HG03565 (cell line): ENCODE measurements at regions not wholly inside any gene's neighbourhood (a gene's known extent, or its start where the extent isn't known, plus 50 kb on each side); places are given as distances from the start of the nearest gene placed in this dataset.

ENCODE experiments used
- ATAC-seq: cut with Tn5 transposase; IDR thresholded peaks from one replicate; pipeline ENCODE4 v1.9.1; 2021; ENCODE audit warnings: mild to moderate bottlenecking, moderate library complexity; ENCODE audit not compliant: unreplicated experiment

GRCh38 chr12:46437469-46437868 lies 64.9 kb upstream of the SLC38A2 start:
- ATAC-seq = no peak

DNA sequence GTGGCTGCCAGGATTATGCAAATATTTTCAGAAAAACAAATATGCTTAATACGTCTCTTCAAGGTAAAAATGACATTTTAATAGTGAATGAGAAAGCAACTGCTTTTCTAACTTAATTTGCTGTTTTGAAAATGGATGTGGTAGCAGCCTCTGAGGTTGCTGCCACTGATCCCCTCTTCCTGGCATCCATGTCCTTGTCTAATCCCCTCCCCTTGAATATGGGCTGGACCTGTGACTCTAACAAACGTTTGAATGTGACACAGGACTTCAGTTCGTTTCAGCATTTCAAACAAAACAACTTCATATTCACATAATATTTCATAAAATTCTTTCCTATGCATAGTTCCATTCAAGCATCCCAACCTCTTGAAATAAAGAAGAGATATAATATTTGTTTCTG lies 64.2 kb upstream of the SLC38A2 start:
- no peak for ATAC-seq

DNA sequence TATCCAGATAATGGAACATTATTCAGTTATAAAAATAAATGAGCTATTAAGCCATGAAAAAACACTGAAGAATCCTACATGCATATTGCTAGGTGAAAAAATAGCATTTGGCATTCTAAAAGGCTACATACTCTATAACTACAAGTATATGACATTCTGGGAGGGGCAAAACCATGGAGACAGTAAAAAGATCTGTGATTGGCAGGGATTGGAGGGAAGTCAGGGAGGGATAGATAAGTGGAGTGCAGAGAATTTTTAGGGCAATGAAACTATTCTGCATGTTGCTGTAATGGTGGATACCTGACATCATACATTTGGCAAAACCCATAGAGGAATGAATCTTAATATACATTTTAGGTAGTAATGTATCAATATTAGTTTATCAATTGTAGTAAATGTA lies 63.1 kb upstream of the SLC38A2 start:
- ATAC-seq = no peak

- ATAC-seq = no peak
Measured at GRCh38 chr12:46435029-46435428, 62.5 kb upstream of the SLC38A2 start.

GRCh38 chr12:46433829-46434228 lies 61.3 kb upstream of the SLC38A2 start:
- ATAC-seq = no peak

DNA sequence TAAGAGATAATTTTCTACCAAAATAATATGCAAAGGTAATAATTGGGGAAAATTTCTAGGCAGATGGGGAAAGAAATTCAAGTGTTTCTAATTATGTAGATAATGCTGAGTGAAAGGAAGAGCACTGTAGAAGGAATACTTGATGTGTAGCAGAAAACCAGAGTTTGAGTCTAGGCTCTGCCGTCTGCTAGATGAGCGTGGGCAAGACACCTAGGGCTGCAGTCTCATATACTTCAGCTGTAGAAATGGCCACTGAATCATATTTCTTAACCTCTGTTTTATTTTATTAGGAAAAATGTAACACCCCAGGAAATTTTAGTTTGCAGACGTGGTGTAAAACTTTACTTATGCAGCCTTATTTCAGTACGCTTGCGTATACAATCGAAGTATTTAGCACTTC lies 59.8 kb upstream of the SLC38A2 start:
- no peak for ATAC-seq

DNA sequence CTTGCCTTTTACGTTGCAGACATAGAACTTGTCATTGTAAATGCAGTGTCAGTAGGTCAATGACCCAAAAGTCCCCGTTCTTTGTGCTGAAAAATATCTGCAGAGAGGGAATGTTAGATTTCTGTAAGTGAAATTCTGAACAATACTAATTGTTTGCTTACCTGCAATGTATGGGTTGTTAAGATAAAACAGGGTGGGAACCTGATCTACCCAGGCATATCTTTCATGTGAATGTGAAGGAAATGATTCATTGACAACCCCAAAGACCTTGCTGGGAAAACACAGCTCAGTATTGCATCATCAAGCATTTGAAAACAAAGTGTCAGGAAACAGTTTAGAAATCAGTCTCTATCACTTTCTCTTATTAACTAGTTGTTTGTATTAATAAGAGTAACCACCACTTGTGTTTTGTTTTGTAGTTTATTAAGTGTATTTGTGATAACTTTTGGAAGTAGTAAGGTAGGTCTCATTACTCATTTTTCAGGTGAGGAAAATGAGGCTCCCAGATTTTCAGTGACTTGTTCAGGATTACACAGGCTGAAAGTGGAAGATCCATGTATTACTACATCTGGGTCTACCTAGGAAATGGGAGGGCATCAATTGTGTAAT lies 57.9 kb upstream of the SLC38A2 start:
- ATAC-seq = no peak
